ENCODE measurements at regions not wholly inside any gene's neighbourhood (a gene's known extent, or its start where the extent isn't known, plus 50 kb on each side); places are given as distances from the start of the nearest gene placed in this dataset.

- no peak for TF ChIP-seq EZH2 (IDR thresholded peaks at IDR 0.05; ENCODE audit: borderline replicate concordance, insufficient read depth, low read depth, low read length, poor library complexity, severe bottlenecking)
- TF ChIP-seq CTCF (IDR thresholded peaks at IDR 0.05), result no peak
- CTCF ChIA-PET, result no interaction called here
- no peak overlapping the region for H3K27ac Mint-ChIP-seq
- Histone ChIP-seq H3K9me3 (ENCODE audit: control extremely low read depth in 1 of 3, control insufficient read depth in 2 of 3, insufficient read depth in 1 of 3, low read length in 2 of 3) (no peaks in the 10 kb centered on the region), H3K4me1 (ENCODE audit: control insufficient read depth in 2 of 2, insufficient read depth in 2 of 2, low read length in 2 of 2) (no peaks in the 10 kb centered on the region), H3K36me3 (replicated peaks in 1 of 2; ENCODE audit: control extremely low read depth in 1 of 2, control insufficient read depth in 1 of 2, extremely low read depth in 1 of 2, insufficient read depth in 2 of 2, low read length in 1 of 2) (no peaks in the 10 kb centered on the region), H3K27me3 (replicated peaks in 1 of 4; ENCODE audit: control extremely low read depth in 1 of 4, control insufficient read depth in 3 of 4, insufficient read depth in 4 of 4, low read length in 3 of 4) (no peaks in the 10 kb centered on the region), H2AFZ (ENCODE audit: insufficient read depth, low read depth, low read length, poor library complexity, severe bottlenecking) (no peak overlapping the region), H3K9ac (ENCODE audit: low read length) (no peak overlapping the region), H3K4me2 (replicated peaks; ENCODE audit: low read depth, low read length, poor library complexity, severe bottlenecking) (no peak overlapping the region), H3K79me2 (ENCODE audit: control insufficient read depth, insufficient read depth, low read length) (no peaks in the 10 kb centered on the region), H3K4me3 (ENCODE audit: control extremely low read depth in 1 of 5, extremely low read depth in 1 of 5, insufficient read depth in 1 of 5, low read depth in 2 of 5, low read length in 4 of 5) (no peak overlapping the region), H3K27ac (ENCODE audit: low read length in 2 of 2) (no peak overlapping the region), H4K20me1 (ENCODE audit: control insufficient read depth, insufficient read depth, low read length, poor library complexity, severe bottlenecking) (no peaks in the 10 kb centered on the region)
- no peaks in the 10 kb centered on the region for H3K4me1 Mint-ChIP-seq
- H3K9me3 Mint-ChIP-seq (ENCODE audit: insufficient read depth), result no peaks in the 10 kb centered on the region
- peaks cover 4% of the 10 kb centered on the region for H3K27me3 Mint-ChIP-seq
- POLR2A ChIA-PET, result no interaction called here
- intact Hi-C loops (cut with micrococcal nuclease), result no loop called here
- DNase-seq (no peak), ATAC-seq (ENCODE audit: low read depth) (no peak)
- H3K4me3 Mint-ChIP-seq, result no peak overlapping the region
- WGBS (ENCODE audit: insufficient coverage), result 68% methylated on average over 2 of the region's 2 CpGs
These were observed 197.9 kb upstream of the BMPER start for GRCh38 chr7:33707427-33707826.

- H3K4me2 ChIP-seq (replicated peaks; ENCODE audit: low read depth, low read length, poor library complexity, severe bottlenecking), result no peak overlapping the region
- no peaks in the 10 kb centered on the region for H3K4me1 ChIP-seq (ENCODE audit: control insufficient read depth in 2 of 2, insufficient read depth in 2 of 2, low read length in 2 of 2)
- no peaks in the 10 kb centered on the region for H3K36me3 ChIP-seq (replicated peaks in 1 of 2; ENCODE audit: control extremely low read depth in 1 of 2, control insufficient read depth in 1 of 2, extremely low read depth in 1 of 2, insufficient read depth in 2 of 2, low read length in 1 of 2)
- TF ChIP-seq EZH2 (IDR thresholded peaks at IDR 0.05; ENCODE audit: borderline replicate concordance, insufficient read depth, low read depth, low read length, poor library complexity, severe bottlenecking) (no peak), CTCF (IDR thresholded peaks at IDR 0.05) (no peak)
- ChIA-PET CTCF (no interaction called here), POLR2A (no interaction called here)
- H3K27ac Mint-ChIP-seq, result no peak overlapping the region
- H3K4me1 Mint-ChIP-seq, result no peaks in the 10 kb centered on the region
- H3K4me3 ChIP-seq (ENCODE audit: control extremely low read depth in 1 of 5, extremely low read depth in 1 of 5, insufficient read depth in 1 of 5, low read depth in 2 of 5, low read length in 4 of 5), result no peak overlapping the region
- DNase-seq, result no peak
- H3K4me3 Mint-ChIP-seq, result no peak overlapping the region
- no peaks in the 10 kb centered on the region for H4K20me1 ChIP-seq (ENCODE audit: control insufficient read depth, insufficient read depth, low read length, poor library complexity, severe bottlenecking)
- no peaks in the 10 kb centered on the region for H3K79me2 ChIP-seq (ENCODE audit: control insufficient read depth, insufficient read depth, low read length)
- intact Hi-C loops (cut with micrococcal nuclease), result no loop called here
- peaks cover 11% of the 10 kb centered on the region for H3K27me3 Mint-ChIP-seq
- no peak overlapping the region for H2AFZ ChIP-seq (ENCODE audit: insufficient read depth, low read depth, low read length, poor library complexity, severe bottlenecking)
- no peak for ATAC-seq (ENCODE audit: low read depth)
- H3K27me3 ChIP-seq (replicated peaks in 1 of 4; ENCODE audit: control extremely low read depth in 1 of 4, control insufficient read depth in 3 of 4, insufficient read depth in 4 of 4, low read length in 3 of 4), result no peaks in the 10 kb centered on the region
- no peak overlapping the region for H3K9ac ChIP-seq (ENCODE audit: low read length)
- H3K9me3 Mint-ChIP-seq (ENCODE audit: insufficient read depth), result no peaks in the 10 kb centered on the region
- no peak overlapping the region for H3K27ac ChIP-seq (ENCODE audit: low read length in 2 of 2)
- H3K9me3 ChIP-seq (ENCODE audit: control extremely low read depth in 1 of 3, control insufficient read depth in 2 of 3, insufficient read depth in 1 of 3, low read length in 2 of 3), result no peaks in the 10 kb centered on the region
These were observed 194.7 kb upstream of the BMPER start for GRCh38 chr7:33710608-33711007.
